Tibial nerve (tissue), 4 donors: ENCODE measurements at regions not wholly inside any gene's neighbourhood (a gene's known extent, or its start where the extent isn't known, plus 50 kb on each side); places are given as distances from the start of the nearest gene placed in this dataset.

Source experiments
- DNase-seq, 2 donors: peaks; one replicate each; pipeline ENCODE4 v3.0.0-alpha.2; 2019; ENCODE audit warnings: low spot score in 2 of 2
- H3K27ac ChIP-seq, 4 donors: fragments of 200-600 bp; sonication (generic) in 3 of 4; one replicate each; pipeline ENCODE4 v1.5.1; 2017 to 2019; ENCODE audit warnings: mild to moderate bottlenecking in 1 of 4
- H3K27me3 ChIP-seq, 2 donors: fragments of 200-600 bp; sonication (generic) in 1 of 2; one replicate each; pipeline versions ENCODE4 v1.5.1 to v1.6.0; 2017 to 2019
- H3K36me3 ChIP-seq, 3 donors: fragments of 200-600 bp; sonication (generic); one replicate each; pipeline ENCODE4 v1.5.1; 2018 to 2019
- H3K4me1 ChIP-seq, 4 donors: fragments of 200-600 bp; sonication (generic) in 3 of 4; one replicate each; pipeline ENCODE4 v1.5.1; 2017 to 2019
- H3K4me3 ChIP-seq, 4 donors: fragments of 200-600 bp; sonication (generic) in 3 of 4; one replicate each; pipeline ENCODE4 v1.5.1; 2017 to 2019; ENCODE audit warnings: mild to moderate bottlenecking in 1 of 4, moderate library complexity in 1 of 4
- H3K9me3 ChIP-seq, 4 donors: fragments of 200-600 bp; sonication (generic) in 3 of 4; one replicate each; pipeline ENCODE4 v1.5.1; 2017 to 2019
- EP300 ChIP-seq, 2 donors: sonication (generic); formaldehyde crosslinking; IDR thresholded peaks; one replicate each; pipeline ENCODE4 v1.6.1; 2017; ENCODE audit warnings: antibody characterized with exemption in 2 of 2, mild to moderate bottlenecking in 1 of 2
- POLR2A ChIP-seq, 2 donors: fragments of 450-650 bp; IDR thresholded peaks; one replicate each; pipeline ENCODE4 v1.6.1; 2017; ENCODE audit warnings: antibody characterized with exemption in 2 of 2, mild to moderate bottlenecking in 2 of 2, moderate library complexity in 2 of 2
- WGBS, 2 donors: methylation state at CpG; one replicate each; pipeline ENCODE4 v1.1.5; 2018; 5-methylcytosine and 5-hydroxymethylcytosine counted together
- TF ChIP-seq, protein P1 (sequence below), 5 experiments: fragments of 200-600 bp in 3 of 5; fragments of 450-650 bp in 2 of 5; sonication (generic) in 3 of 5; IDR thresholded peaks; one replicate each; pipeline ENCODE4 v1.5.1; 2016 to 2019; ENCODE audit warnings: antibody characterized with exemption in 5 of 5, mild to moderate bottlenecking in 3 of 5, moderate library complexity in 2 of 5

DNA sequence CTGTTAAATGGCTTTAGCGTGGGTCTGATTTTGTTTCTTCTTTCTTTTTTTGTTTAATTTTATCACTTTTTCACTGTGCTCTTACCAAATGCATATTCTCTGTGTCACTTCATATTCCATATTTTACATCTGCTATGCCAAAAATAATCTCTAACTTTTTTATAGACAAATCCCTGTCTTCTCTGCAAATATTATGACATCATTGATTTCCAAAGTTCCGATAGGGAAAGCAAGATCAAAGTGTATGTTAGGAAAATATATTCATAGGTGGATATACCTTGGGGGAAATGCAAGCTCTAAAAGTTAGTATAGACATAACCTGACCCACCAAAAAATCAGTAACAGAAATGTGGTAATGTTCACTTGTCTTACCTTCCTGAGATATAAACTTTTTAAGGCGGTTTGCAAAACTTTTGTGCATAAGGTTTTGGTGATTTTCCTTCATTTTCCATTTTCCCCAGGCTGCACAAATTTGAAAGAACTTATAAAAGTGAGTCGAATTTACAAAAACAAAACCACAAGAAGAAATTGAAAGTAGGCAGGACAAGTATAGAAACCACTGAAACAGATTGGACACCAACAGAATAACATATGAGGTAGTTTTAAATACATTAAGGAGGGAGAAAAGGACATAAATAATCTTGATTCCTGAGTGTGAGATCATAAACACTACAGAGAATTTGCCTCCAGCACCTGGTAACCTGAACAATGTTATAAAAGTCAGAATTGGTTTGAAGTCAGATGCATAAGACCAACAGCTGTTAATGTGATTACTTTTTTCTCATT lies 63.1 kb upstream of the TFEC start:
- H3K36me3 ChIP-seq: no peaks in the 10 kb centered on the region
- H3K27me3 ChIP-seq: no peaks in the 10 kb centered on the region
- 79% methylated on average over 4 of the region's 4 CpGs for WGBS, 2 donors
- H3K9me3 ChIP-seq: no peaks in the 10 kb centered on the region
- H3K27ac ChIP-seq: no peak overlapping the region
- no peaks in the 10 kb centered on the region for H3K4me1 ChIP-seq
- TF ChIP-seq POLR2A (IDR thresholded peaks at IDR 0.05): no peak
- no peak for TF ChIP-seq EP300 (IDR thresholded peaks at IDR 0.05)
- TF ChIP-seq, protein P1, sequence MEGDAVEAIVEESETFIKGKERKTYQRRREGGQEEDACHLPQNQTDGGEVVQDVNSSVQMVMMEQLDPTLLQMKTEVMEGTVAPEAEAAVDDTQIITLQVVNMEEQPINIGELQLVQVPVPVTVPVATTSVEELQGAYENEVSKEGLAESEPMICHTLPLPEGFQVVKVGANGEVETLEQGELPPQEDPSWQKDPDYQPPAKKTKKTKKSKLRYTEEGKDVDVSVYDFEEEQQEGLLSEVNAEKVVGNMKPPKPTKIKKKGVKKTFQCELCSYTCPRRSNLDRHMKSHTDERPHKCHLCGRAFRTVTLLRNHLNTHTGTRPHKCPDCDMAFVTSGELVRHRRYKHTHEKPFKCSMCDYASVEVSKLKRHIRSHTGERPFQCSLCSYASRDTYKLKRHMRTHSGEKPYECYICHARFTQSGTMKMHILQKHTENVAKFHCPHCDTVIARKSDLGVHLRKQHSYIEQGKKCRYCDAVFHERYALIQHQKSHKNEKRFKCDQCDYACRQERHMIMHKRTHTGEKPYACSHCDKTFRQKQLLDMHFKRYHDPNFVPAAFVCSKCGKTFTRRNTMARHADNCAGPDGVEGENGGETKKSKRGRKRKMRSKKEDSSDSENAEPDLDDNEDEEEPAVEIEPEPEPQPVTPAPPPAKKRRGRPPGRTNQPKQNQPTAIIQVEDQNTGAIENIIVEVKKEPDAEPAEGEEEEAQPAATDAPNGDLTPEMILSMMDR (IDR thresholded peaks at IDR 0.05): no peak
- DNase-seq: no peak
- no peak overlapping the region for H3K4me3 ChIP-seq

DNA sequence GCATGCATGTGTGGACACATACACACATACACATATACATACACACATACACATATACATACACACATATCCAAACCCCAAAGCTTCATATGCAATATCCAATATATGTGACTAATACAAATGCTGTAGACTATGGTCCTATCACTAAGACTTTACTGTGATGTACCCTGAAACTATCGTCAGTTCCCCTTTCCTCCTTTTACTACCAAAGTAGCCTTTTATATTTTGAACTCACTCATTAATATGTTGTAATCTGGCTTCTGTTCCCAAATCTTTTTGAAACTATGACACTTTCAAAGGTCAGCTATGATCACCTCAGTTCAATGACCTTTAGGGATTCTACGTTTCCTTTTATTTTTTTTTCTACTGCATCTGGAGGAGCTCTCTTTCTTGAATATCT lies 64.8 kb upstream of the TFEC start:
- Histone ChIP-seq H3K27me3 (no peaks in the 10 kb centered on the region), H3K4me3 (no peak overlapping the region), H3K9me3 (no peaks in the 10 kb centered on the region), H3K36me3 (no peaks in the 10 kb centered on the region), H3K27ac (no peak overlapping the region), H3K4me1 (no peaks in the 10 kb centered on the region)
- TF ChIP-seq EP300 (IDR thresholded peaks at IDR 0.05) (no peak), POLR2A (IDR thresholded peaks at IDR 0.05) (no peak)
- TF ChIP-seq, protein P1 (IDR thresholded peaks at IDR 0.05): no peak
- no peak for DNase-seq
- 51 to 62% methylated on average over 2 of the region's 2 CpGs for WGBS, 2 donors

DNA sequence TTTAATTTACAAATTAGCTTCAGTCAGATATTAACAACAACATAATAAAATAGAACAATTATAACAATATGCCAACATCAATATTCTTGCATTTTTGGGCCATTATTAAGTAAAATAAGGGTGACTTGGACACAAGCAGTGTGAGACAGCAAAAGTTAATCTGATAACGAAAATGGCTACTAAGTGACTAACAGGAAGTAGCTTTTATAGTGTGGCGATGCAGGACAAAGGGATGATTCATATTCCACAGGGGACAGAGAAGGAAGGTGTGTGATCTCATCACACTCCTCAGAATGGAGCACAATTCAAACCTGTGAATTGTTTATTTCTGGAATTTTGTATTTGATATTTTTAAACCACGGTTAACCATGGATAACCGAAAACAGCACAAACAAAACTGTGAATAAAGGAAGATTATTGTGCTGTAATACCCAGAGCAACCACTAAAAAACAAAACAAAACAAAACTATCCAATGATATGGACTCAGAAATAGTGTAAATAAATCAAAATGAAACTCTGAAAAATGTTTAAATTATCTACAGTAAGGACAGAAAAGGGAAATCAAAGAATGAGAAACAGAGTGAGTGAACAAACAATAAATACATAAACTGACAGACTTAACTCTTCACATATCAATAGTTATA lies 66.9 kb upstream of the TFEC start:
- Histone ChIP-seq H3K36me3 (no peaks in the 10 kb centered on the region), H3K9me3 (no peaks in the 10 kb centered on the region), H3K27ac (no peak overlapping the region), H3K4me1 (no peaks in the 10 kb centered on the region), H3K4me3 (no peak overlapping the region), H3K27me3 (no peaks in the 10 kb centered on the region)
- no peak for TF ChIP-seq POLR2A (IDR thresholded peaks at IDR 0.05)
- TF ChIP-seq, protein P1 (IDR thresholded peaks at IDR 0.05): no peak
- no peak for TF ChIP-seq EP300 (IDR thresholded peaks at IDR 0.05)
- WGBS, 2 donors: 47 to 66% methylated on average over 4 of the region's 4 CpGs
- no peak for DNase-seq

DNA sequence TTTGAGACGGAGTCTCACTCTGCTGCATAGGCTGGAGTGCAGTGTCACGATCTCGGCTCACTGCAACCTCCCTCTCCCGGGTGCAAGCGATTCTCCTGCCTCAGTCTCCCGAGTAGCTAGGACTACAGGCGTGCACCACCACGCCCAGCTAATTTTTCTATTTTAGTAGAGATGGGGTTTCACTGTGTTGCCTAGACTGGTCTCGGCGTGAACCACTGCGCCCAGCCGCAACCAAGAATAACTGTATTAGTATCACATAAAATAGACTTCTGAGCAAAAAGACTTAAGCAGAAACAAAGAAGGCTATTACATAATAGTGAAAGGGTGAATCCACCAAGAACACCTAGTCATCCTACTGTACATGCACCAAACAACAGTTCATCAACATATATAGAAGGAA lies 67.6 kb upstream of the TFEC start:
- no peaks in the 10 kb centered on the region for H3K9me3 ChIP-seq
- H3K27me3 ChIP-seq: no peaks in the 10 kb centered on the region
- H3K4me1 ChIP-seq: no peaks in the 10 kb centered on the region
- DNase-seq: no peak
- no peak overlapping the region for H3K4me3 ChIP-seq
- 94 to 95% methylated on average over 12 of the region's 12 CpGs for WGBS, 2 donors
- H3K36me3 ChIP-seq: no peaks in the 10 kb centered on the region
- no peak overlapping the region for H3K27ac ChIP-seq
- TF ChIP-seq, protein P1 (IDR thresholded peaks at IDR 0.05): no peak
- TF ChIP-seq EP300 (IDR thresholded peaks at IDR 0.05): no peak
- no peak for TF ChIP-seq POLR2A (IDR thresholded peaks at IDR 0.05)

DNA sequence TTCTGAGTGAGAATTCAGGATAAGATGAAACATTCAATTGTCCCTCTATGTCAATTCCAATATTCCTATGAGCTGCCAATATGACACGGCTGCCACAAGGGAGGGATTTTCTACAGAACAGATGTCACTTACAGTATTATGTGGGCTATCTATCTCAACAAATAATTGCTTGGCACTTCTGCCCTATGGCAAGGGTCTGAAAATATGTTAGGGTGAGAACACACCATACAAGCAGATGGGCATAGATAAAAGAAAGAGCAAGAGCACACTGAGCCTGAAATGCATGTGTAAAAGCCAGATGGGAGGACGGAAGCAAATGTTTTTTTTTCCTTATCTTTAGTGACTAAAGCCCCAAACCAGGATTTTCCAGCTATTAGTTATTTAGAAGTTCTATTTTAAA lies 70.1 kb upstream of the TFEC start:
- Histone ChIP-seq H3K36me3 (no peaks in the 10 kb centered on the region), H3K4me3 (no peak overlapping the region), H3K9me3 (no peaks in the 10 kb centered on the region), H3K27me3 (no peaks in the 10 kb centered on the region), H3K27ac (no peak overlapping the region), H3K4me1 (no peaks in the 10 kb centered on the region)
- DNase-seq: no peak
- WGBS, 2 donors: 82 to 84% methylated on average over 2 of the region's 2 CpGs
- TF ChIP-seq POLR2A (IDR thresholded peaks at IDR 0.05) (no peak), EP300 (IDR thresholded peaks at IDR 0.05) (no peak)
- TF ChIP-seq, protein P1 (IDR thresholded peaks at IDR 0.05): no peak
